Effector memory CD4-positive, alpha-beta T cell (primary cell): ENCODE measurements at regions not wholly inside any gene's neighbourhood (a gene's known extent, or its start where the extent isn't known, plus 50 kb on each side); places are given as distances from the start of the nearest gene placed in this dataset.
A peak's percentile ranks its signal among the peaks of the same experiment; 100 is the strongest.

Source experiments
- DNase-seq, 3 donors: peaks; one replicate each; pipeline ENCODE4 v3.0.0-alpha.2; 2020
- H3K27ac ChIP-seq: 2 replicates; pipeline ENCODE4 v1.7.0; 2013; ENCODE audit warnings: mild to moderate bottlenecking, low read length, moderate library complexity; ENCODE audit not compliant: insufficient read depth, poor library complexity, severe bottlenecking
- H3K27me3 ChIP-seq: replicated peaks from 2 replicates; pipeline ENCODE4 v1.7.0; 2013; ENCODE audit warnings: mild to moderate bottlenecking, low read length; ENCODE audit not compliant: insufficient read depth, control insufficient read depth, poor library complexity, severe bottlenecking
- H3K36me3 ChIP-seq: 2 replicates; pipeline ENCODE4 v1.7.0; 2013; ENCODE audit warnings: mild to moderate bottlenecking, low read length, moderate library complexity; ENCODE audit not compliant: control insufficient read depth, insufficient read depth
- H3K4me1 ChIP-seq: 2 replicates; pipeline ENCODE4 v1.7.0; 2013; ENCODE audit warnings: low read length, mild to moderate bottlenecking; ENCODE audit not compliant: control insufficient read depth, insufficient read depth, poor library complexity, severe bottlenecking
- H3K4me3 ChIP-seq: 2 replicates; pipeline ENCODE4 v1.7.0; 2013; ENCODE audit warnings: low read length, low read depth, mild to moderate bottlenecking; ENCODE audit not compliant: insufficient read depth, poor library complexity, severe bottlenecking
- H3K9me3 ChIP-seq: 2 replicates; pipeline ENCODE4 v1.7.0; 2013; ENCODE audit warnings: mild to moderate bottlenecking, low read length, moderate library complexity; ENCODE audit not compliant: control insufficient read depth

DNA sequence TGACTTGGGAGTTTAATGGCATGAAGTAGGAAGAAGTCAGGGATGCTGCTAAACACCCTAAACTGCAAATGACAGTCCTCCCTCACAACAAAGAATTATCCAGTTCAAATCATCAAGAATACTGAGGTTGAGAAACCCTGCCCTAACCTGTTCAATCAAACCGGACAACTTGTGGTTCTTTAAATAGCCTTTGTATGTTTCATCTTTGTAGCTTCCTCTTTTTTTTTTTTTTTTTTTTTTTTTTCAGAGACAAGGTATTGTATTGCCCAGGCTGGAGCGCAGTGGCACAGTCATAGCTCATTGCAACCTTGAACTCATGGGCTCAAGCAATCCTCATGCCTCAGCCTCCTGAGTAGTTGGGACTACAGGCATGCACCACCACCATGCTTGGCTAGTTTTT is 52.5 kb upstream of the TTC29 start:
- Histone ChIP-seq H3K27me3 (no peaks in the 10 kb centered on the region), H3K36me3 (no peaks in the 10 kb centered on the region), H3K4me1 (no peaks in the 10 kb centered on the region), H3K27ac (no peak overlapping the region), H3K4me3 (no peak overlapping the region), H3K9me3 (no peaks in the 10 kb centered on the region)
- no peak for DNase-seq

DNA sequence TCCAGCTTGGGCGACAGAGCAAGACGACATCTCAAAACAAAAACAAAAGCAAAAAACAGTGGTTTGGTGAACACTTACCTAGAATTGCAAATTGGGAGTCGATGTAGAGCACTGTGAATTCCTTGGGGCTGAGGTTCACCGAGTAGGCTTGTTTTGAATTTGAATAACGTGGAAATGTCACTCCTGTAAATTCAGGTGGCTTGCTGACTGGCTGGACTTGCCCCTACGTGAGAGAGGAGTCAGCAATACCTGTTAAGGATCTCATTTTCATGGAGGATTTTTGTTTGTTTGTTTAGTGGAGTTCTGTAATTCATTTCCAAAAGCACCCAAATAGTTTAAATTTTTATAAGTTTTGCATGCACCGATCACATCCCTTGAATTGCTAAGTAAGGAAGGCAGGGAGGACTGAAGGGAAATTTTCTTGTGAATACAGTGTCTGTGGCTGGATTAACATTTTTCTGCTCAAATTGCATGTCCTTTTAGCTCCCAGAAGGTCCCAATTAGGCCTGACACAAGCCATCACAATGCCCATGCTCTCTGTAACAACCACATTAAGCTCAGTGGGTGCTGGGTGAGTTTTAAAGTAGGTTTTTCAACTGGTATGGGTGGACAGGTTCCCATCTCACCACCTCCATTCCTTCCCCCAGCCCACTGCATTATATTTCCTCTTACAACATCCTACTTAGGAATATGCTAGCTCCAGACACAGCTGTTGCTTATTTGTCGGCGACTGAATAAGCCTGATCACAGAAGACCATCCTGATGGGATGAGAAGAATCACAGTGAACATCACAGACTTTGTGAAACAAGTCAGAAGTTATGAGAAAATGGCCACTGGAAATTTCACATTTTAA is 58.5 kb upstream of the TTC29 start:
- H3K27me3 ChIP-seq: no peaks in the 10 kb centered on the region
- H3K27ac ChIP-seq: no peak overlapping the region
- H3K4me3 ChIP-seq: no peak overlapping the region
- no peaks in the 10 kb centered on the region for H3K4me1 ChIP-seq
- DNase-seq: no peak
- H3K36me3 ChIP-seq: no peaks in the 10 kb centered on the region
- no peaks in the 10 kb centered on the region for H3K9me3 ChIP-seq

DNA sequence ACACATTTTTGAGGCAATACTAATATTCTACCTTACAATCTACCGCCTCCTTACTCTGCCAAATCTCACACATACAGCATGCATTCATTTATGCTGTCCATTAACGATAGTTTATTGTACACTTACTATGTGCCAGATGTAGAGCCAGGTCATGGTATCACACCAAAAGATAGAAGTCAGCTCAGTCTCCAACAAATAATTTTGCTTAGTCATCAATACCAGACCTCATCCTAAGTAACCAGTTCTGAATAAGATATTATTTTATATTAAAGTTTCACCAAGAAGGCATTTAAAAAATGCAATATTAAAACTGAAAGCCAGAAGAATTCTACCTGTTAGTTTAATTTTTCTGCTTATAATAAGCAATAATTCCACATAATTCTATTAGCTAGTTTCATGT is 60.6 kb upstream of the TTC29 start:
- Histone ChIP-seq H3K27me3 (no peaks in the 10 kb centered on the region), H3K36me3 (no peaks in the 10 kb centered on the region), H3K27ac (no peak overlapping the region), H3K4me1 (no peaks in the 10 kb centered on the region), H3K9me3 (no peaks in the 10 kb centered on the region), H3K4me3 (no peak overlapping the region)
- no peak for DNase-seq

DNA sequence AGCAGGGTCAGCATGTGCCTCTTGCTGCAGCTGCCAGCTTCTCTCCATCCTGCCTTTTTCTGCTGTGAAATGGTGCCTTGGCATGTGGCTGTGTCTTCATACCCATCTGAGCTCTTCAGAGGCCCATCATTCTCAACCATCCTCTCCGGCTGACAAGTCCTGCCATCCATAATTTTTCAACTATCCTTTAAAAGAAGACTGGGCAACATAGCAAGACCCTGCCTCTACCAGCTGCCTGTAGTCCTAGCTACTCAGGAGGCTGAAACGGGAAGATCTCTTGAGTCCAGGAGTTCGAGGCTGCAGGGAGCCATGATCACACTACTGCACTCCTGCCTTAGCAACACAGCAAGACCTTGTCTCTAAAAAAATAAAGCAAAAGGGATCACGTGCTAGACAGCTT is 64.2 kb upstream of the TTC29 start:
- no peak overlapping the region for H3K4me3 ChIP-seq
- no peak overlapping the region for H3K27ac ChIP-seq
- H3K9me3 ChIP-seq: no peaks in the 10 kb centered on the region
- no peak for DNase-seq
- no peaks in the 10 kb centered on the region for H3K4me1 ChIP-seq
- no peaks in the 10 kb centered on the region for H3K27me3 ChIP-seq
- no peaks in the 10 kb centered on the region for H3K36me3 ChIP-seq

- Histone ChIP-seq H3K27ac (no peak overlapping the region), H3K27me3 (no peaks in the 10 kb centered on the region), H3K4me3 (no peak overlapping the region), H3K4me1 (no peaks in the 10 kb centered on the region), H3K36me3 (no peaks in the 10 kb centered on the region), H3K9me3 (no peaks in the 10 kb centered on the region)
- no peak for DNase-seq
Measured at GRCh38 chr4:147011411-147011810, 65.7 kb upstream of the TTC29 start.

DNA sequence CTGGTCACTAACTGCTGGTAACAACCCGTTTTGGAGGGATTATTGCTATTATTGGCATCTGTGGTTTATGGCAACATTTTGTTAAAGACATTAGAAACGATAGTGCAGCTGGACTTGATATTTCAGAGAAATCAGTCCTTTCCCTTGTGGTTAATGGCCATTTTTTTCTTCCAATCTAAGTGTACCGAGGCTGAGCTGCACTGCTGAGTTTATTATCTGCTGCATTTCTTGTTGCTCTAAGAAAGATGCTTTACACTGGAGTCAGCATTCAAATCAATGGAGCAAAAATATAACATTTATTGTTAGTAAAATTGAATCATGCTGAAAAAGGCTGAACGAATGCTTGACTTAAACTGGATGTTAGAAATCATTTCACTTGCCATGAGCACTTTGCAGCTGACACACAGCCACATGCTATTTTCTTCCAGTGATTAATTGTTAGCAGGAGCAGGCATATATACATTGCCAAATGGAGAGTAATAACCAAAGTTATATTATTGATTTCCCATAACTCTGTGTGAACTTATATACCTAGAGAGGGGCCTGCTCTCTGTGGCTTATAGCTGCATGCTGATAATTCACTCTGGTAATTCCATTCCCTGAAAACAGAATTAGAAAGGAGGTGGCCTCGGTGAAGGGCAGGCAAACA is 66.5 kb upstream of the TTC29 start:
- no peak overlapping the region for H3K27ac ChIP-seq
- no peaks in the 10 kb centered on the region for H3K9me3 ChIP-seq
- no peaks in the 10 kb centered on the region for H3K4me1 ChIP-seq
- H3K27me3 ChIP-seq: no peaks in the 10 kb centered on the region
- H3K36me3 ChIP-seq: no peaks in the 10 kb centered on the region
- no peak overlapping the region for H3K4me3 ChIP-seq
- DNase-seq: no peak

DNA sequence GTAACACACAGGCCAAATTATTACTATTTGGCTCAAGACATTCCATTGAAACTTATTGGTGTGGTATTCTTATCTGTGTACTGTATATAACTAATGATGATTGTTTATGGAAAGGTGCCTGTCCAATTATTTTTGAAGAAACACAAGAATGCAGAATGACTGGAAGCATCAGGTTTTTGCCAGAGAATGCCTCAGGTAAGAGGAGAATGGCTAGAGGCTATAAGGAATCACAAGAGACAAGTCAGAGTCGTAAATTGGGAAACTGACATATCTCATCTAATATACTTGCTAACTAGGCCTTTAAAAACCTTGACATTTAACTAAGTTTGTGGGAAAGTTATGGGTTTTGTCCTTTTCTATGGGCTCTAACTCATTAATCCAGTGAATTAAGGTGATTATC is 69.3 kb upstream of the TTC29 start:
- Histone ChIP-seq H3K9me3 (no peaks in the 10 kb centered on the region), H3K4me1 (no peaks in the 10 kb centered on the region), H3K27ac (no peak overlapping the region), H3K36me3 (no peaks in the 10 kb centered on the region), H3K27me3 (no peaks in the 10 kb centered on the region), H3K4me3 (no peak overlapping the region)
- DNase-seq: no peak

- no peaks in the 10 kb centered on the region for H3K36me3 ChIP-seq
- H3K4me3 ChIP-seq: no peak overlapping the region
- H3K27me3 ChIP-seq: no peaks in the 10 kb centered on the region
- no peaks in the 10 kb centered on the region for H3K9me3 ChIP-seq
- H3K27ac ChIP-seq: no peak overlapping the region
- DNase-seq: no peak
- no peaks in the 10 kb centered on the region for H3K4me1 ChIP-seq
Measured at GRCh38 chr4:147015491-147015890, 69.8 kb upstream of the TTC29 start.

GRCh38 chr4:147017081-147017480 is 71.4 kb upstream of the TTC29 start:
- Histone ChIP-seq H3K27ac (no peak overlapping the region), H3K4me1 (no peaks in the 10 kb centered on the region), H3K9me3 (no peaks in the 10 kb centered on the region), H3K27me3 (no peaks in the 10 kb centered on the region), H3K4me3 (no peak overlapping the region), H3K36me3 (no peaks in the 10 kb centered on the region)
- DNase-seq: no peak

- Histone ChIP-seq H3K4me1 (no peaks in the 10 kb centered on the region), H3K9me3 (no peaks in the 10 kb centered on the region), H3K27me3 (no peaks in the 10 kb centered on the region), H3K36me3 (no peaks in the 10 kb centered on the region), H3K4me3 (no peak overlapping the region), H3K27ac (no peak overlapping the region)
- DNase-seq: peak in 2 of 3 donors; percentile 3 to 30
Measured at GRCh38 chr4:147019091-147019490, 73.4 kb upstream of the TTC29 start.
